SJCRH30 (cell line): ENCODE measurements at regions not wholly inside any gene's neighbourhood (a gene's known extent, or its start where the extent isn't known, plus 50 kb on each side); places are given as distances from the start of the nearest gene placed in this dataset.
"Not testable (repeated sequence)": the region's sequence is repeated elsewhere in the genome, so short reads cannot be mapped to it uniquely, and the experiment has no call there.

ENCODE experiments used
- DNase-seq, 2 experiments: peaks; one replicate each; pipeline ENCODE4 v3.0.0-alpha.2; 2015 to 2020
- H3K27ac ChIP-seq: fragments of 250-450 bp; sonication (Bioruptor Pico); 2 replicates; pipeline ENCODE4 v1.5.1; 2020; ENCODE audit warnings: mild to moderate bottlenecking, moderate library complexity
- H3K27me3 ChIP-seq: fragments of 250-450 bp; sonication (Bioruptor Pico); 2 replicates; pipeline ENCODE4 v1.5.1; 2020; ENCODE audit warnings: mild to moderate bottlenecking, moderate library complexity
- H3K36me3 ChIP-seq: fragments of 250-450 bp; sonication (Bioruptor Pico); 2 replicates; pipeline ENCODE4 v1.5.1; 2020; ENCODE audit warnings: mild to moderate bottlenecking, moderate library complexity
- H3K4me1 ChIP-seq: fragments of 250-450 bp; sonication (Bioruptor Pico); 2 replicates; pipeline ENCODE4 v1.5.1; 2020; ENCODE audit warnings: mild to moderate bottlenecking, moderate library complexity
- H3K4me3 ChIP-seq: fragments of 250-450 bp; sonication (Bioruptor Pico); 2 replicates; pipeline ENCODE4 v1.5.1; 2020; ENCODE audit warnings: mild to moderate bottlenecking, moderate library complexity
- H3K9me3 ChIP-seq: fragments of 250-450 bp; sonication (Bioruptor Pico); replicated peaks from 2 replicates; pipeline ENCODE4 v1.5.1; 2020; ENCODE audit warnings: mild to moderate bottlenecking, moderate library complexity

DNA sequence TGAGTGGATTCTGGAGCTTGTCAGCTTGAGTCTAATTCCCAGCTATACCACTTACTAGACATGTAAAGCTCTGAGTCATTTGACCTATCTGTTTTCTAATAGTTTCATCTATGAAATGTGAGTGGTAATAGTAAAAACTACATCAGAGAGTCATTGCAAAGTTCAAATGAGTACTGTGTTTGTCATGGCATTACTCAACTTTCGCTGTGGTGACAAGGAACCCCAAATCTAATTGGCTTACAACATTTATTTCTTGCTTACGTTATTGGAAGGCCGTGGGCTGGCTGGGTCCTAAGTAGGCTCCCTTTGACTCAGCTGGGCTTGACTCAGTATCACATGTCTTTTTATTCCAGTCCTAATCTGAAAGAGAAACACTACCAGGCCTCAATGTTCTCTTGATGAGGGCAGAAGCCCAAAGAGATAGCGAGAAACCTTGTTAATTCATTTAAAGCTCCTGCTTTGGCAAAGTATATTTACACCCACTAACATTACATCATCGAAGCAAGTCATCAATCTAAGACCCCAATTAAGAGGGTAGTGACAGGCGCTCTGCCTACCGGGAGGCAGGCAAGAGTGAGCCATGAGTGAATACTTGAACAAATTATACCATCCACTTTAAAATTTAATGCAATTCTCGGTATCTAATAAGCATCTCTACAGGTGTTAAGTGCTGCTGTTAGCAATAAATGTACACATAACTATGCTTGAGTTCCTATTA lies 431.8 kb upstream of the SPHKAP start:
- no peaks in the 10 kb centered on the region for H3K27me3 ChIP-seq
- no peak overlapping the region for H3K27ac ChIP-seq
- no peaks in the 10 kb centered on the region for H3K9me3 ChIP-seq
- no peak overlapping the region for H3K4me3 ChIP-seq
- no peaks in the 10 kb centered on the region for H3K36me3 ChIP-seq
- H3K4me1 ChIP-seq, result no peaks in the 10 kb centered on the region
- DNase-seq, result no peak

DNA sequence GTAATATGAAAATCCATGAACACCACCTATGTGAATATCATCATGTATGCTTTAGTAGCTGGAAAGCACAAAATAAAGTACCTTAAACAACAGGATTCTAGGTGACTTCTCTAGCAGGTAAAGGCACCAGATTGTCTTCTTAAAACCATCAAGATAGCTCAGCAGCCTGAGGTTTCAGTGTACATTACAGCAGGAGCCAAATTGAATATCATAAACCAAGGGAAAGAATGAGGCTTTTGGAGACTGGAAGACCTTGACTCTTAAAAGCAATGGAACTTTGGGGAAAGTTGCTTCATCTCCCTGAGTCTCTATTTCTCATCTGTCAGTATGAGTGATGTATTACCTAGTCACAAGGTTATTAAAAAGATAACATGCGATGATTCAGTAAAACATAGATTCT lies 429.7 kb upstream of the SPHKAP start:
- no peaks in the 10 kb centered on the region for H3K4me1 ChIP-seq
- DNase-seq, result no peak
- no peaks in the 10 kb centered on the region for H3K36me3 ChIP-seq
- H3K27me3 ChIP-seq, result no peaks in the 10 kb centered on the region
- H3K4me3 ChIP-seq, result no peak overlapping the region
- no peak overlapping the region for H3K27ac ChIP-seq
- H3K9me3 ChIP-seq, result no peaks in the 10 kb centered on the region

DNA sequence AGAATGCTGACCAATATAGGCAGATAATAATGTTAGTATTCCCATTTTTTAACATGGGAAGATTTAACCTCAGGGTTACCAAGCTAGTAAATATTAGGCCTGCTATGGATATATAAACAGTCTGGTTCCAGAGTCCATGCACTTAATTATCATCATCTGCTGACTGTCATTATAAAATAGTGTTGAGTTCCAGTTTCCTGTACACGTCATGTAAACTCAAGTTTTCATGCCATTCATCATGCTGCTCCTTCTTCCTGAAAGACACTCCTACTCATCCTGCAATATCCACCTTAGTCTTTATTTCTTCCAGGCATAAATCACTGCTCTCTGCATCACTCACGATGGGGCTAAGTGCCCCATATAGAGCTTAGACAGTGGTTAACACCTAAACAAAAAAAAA lies 420.8 kb upstream of the SPHKAP start:
- H3K4me1 ChIP-seq, result no peaks in the 10 kb centered on the region
- no peak for DNase-seq
- no peaks in the 10 kb centered on the region for H3K27me3 ChIP-seq
- H3K36me3 ChIP-seq, result no peaks in the 10 kb centered on the region
- no peaks in the 10 kb centered on the region for H3K9me3 ChIP-seq
- H3K27ac ChIP-seq, result no peak overlapping the region
- H3K4me3 ChIP-seq, result no peak overlapping the region

DNA sequence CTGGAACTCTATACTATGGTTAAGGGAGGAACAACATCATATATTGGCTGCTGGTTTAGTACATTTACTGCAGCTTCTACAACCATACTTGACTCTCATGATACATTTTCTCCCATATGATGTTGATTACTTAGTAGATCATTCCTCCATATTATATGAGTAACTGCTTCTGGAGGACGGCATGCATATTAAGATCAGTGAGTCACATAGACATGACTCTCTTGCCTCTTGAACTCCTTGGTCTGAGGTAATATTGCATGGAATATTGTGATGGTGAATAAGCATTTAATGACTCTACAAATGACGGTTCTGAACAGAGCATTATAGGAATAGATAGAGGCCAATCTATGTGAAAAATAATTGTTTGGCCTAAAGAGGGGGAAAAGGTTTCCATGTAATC lies 418.8 kb upstream of the SPHKAP start:
- no peaks in the 10 kb centered on the region for H3K36me3 ChIP-seq
- no peaks in the 10 kb centered on the region for H3K4me1 ChIP-seq
- H3K27ac ChIP-seq, result no peak overlapping the region
- H3K9me3 ChIP-seq, result no peaks in the 10 kb centered on the region
- DNase-seq, result no peak
- H3K4me3 ChIP-seq, result no peak overlapping the region
- H3K27me3 ChIP-seq, result no peaks in the 10 kb centered on the region

DNA sequence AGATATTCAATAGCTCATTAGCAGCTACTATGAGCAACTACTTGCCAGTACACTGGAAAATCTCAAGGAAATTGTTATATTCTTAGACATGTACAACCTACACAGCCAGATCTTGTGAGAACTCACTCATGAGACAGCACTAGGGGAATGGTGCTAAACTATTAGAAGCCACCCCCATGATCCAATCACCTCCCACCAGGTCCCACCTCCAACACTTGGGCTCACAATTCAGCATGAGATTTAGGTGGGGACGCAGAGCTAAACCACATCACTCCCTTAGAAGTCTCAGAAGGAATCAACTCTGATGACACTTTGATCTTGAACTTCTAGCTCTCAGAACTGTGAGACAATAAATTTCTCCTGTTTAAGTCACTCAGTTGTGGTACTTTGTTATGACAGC lies 418.3 kb upstream of the SPHKAP start:
- Histone ChIP-seq H3K27me3 (no peaks in the 10 kb centered on the region), H3K4me3 (no peak overlapping the region), H3K27ac (no peak overlapping the region)

DNA sequence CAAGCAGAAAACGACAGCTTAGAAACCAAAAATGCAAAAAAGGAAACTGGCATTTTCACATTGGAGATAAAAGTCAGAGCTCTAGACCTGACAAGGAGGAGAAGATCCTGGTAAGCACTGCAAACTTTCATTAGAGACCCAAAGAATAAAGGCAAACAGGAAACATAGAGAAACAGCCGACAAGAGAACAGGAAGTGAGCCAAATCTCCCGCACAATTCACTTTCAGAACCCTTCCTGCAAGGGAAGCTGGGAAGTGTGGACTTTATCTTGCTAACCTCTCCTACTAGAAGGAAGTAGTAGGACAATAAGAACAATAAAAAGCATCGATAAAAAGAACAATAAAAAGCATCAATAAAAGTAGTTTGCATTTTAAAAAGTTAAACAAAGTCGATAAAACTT lies 417.8 kb upstream of the SPHKAP start:
- peak in 1 of 2 experiments; percentile 9 for DNase-seq
- Histone ChIP-seq H3K36me3 (no peaks in the 10 kb centered on the region), H3K4me1 (no peaks in the 10 kb centered on the region), H3K4me3 (peak overlapping the region; percentile 12; the same call in 1 of the 2 replicates), H3K9me3 (no peaks in the 10 kb centered on the region), H3K27ac (no peak overlapping the region), H3K27me3 (no peaks in the 10 kb centered on the region)

More for the DNA sequence above, 418.3 kb upstream of the SPHKAP start:
- Histone ChIP-seq H3K36me3 (no peaks in the 10 kb centered on the region), H3K9me3 (no peaks in the 10 kb centered on the region), H3K4me1 (no peaks in the 10 kb centered on the region)
- no peak for DNase-seq

DNA sequence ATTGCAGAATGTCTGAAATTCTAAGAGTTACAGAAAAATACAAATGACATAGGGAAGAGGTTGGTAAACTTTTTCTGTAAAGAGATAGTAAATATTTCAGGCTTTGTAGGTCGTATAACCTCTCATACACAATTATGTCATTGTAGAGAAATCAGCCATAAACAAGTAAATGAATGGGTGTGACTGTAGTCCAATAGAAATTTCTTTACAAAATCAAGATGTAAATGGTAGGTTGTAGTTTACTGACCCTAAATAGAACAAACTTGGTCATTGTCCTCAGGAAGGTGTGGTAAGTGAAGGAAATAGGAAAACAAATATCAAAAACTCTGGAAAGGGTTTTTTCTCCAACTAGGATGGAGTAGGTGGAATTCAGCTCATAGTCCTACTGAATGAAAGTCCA lies 415.5 kb upstream of the SPHKAP start:
- H3K27me3 ChIP-seq, result no peaks in the 10 kb centered on the region
- no peak overlapping the region for H3K27ac ChIP-seq
- no peaks in the 10 kb centered on the region for H3K9me3 ChIP-seq
- H3K4me3 ChIP-seq, result no peak overlapping the region
- no peaks in the 10 kb centered on the region for H3K4me1 ChIP-seq
- no peak for DNase-seq
- H3K36me3 ChIP-seq, result no peaks in the 10 kb centered on the region

DNA sequence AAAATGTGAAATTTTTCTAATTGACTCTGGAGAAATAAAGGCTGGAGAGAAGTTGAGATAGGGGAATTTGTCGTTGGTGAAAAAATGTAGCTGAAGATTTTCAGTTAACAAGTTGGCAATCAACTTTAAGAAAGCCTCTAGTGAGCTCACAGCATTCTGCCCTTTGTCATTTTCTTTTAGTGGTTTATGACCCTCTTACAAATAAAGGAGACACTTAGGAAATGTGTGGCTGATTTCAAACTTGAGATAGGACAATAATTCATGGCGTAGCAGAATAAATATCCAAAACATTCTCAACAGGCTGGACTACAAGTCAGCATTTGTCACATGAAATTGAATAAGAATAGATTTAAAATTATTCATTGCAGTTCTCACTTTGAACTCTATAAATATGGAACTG lies 412.5 kb upstream of the SPHKAP start:
- H3K4me3 ChIP-seq, result no peak overlapping the region
- H3K27me3 ChIP-seq, result no peaks in the 10 kb centered on the region
- no peaks in the 10 kb centered on the region for H3K4me1 ChIP-seq
- H3K9me3 ChIP-seq, result no peaks in the 10 kb centered on the region
- H3K27ac ChIP-seq, result no peak overlapping the region
- no peak for DNase-seq
- H3K36me3 ChIP-seq, result no peaks in the 10 kb centered on the region

DNA sequence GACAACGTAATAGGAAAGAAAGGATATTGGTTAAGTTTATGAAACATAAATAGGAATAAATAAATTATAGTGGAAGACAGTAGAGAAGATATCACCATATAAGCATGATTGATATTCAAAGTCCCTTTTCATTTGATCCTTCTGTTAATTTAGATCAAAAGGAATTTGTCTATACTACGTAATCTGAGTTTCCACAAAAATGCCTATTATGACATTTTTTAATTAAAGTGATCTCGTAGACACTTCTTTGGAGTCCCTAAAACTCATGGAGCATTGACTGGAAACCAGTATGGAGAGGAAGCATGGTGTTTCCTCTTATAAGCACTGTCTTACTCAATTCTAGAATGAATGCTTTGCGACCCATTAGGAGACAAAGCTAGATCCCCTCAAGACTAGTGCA lies 411.4 kb upstream of the SPHKAP start:
- Histone ChIP-seq H3K4me1 (no peaks in the 10 kb centered on the region), H3K9me3 (no peaks in the 10 kb centered on the region), H3K27me3 (no peaks in the 10 kb centered on the region), H3K4me3 (no peak overlapping the region), H3K36me3 (no peaks in the 10 kb centered on the region), H3K27ac (no peak overlapping the region)
- DNase-seq, result no peak

DNA sequence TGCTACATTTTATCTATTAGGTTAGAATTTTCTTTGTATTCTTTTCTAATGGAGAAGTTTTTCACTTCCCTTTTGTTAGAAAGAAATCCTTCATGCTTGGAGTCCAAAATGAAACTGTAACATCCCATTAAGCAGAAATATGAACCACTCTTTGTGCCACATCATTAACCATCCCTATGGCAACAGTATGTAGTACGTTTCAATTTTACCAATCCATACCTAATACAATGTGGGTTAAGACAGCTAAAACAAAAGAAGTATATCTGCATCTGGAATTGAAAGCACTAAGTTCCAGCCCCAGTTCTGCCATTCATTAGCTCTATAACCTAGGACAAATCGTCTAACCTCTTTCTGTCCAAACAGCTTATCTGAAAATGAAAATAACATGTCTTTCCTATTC lies 409.2 kb upstream of the SPHKAP start:
- Histone ChIP-seq H3K27me3 (no peaks in the 10 kb centered on the region), H3K9me3 (no peaks in the 10 kb centered on the region), H3K4me1 (no peaks in the 10 kb centered on the region), H3K36me3 (no peaks in the 10 kb centered on the region), H3K27ac (no peak overlapping the region), H3K4me3 (no peak overlapping the region)
- no peak for DNase-seq

DNA sequence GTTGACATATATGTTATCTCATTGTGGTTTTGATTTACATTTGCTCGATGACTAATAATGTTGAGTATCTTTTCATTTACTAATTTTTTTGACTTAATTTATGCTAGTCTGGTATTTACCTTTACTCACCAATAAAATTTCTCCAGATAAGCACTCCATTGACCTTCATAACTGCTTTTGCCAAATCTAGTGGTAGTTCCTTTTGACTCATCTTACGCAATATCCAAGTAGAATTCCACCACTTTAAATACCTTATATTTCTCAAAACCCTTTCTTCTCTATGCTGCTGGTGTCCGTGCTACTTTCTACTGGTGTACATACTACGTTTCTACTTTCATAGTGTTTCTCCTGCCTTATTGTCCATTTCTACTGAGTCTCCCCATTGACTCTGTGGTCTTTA lies 407.6 kb upstream of the SPHKAP start:
- H3K27ac ChIP-seq, result no peak overlapping the region
- H3K9me3 ChIP-seq, result no peaks in the 10 kb centered on the region

DNA sequence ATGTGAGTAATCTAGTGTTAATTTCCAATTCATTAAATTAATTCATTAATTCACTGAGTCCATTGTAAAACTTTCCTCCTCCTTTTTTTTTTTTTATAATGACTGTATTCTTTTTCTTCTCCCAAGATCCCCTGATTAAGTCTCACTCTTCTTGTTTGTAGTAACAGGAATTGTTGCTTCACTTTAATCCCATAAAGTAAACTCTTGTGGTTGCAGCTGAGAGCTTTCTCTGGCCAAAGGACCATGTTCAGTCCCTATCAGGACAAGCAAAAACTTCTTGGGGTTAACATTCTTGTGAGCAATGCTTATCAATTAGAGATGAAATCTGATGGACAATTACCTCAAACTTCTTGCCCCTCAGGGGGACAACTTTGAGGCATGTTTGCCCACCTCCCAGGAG lies 400.2 kb upstream of the SPHKAP start:
- no peak overlapping the region for H3K27ac ChIP-seq
- no peak overlapping the region for H3K4me3 ChIP-seq
- H3K9me3 ChIP-seq, result no peaks in the 10 kb centered on the region
- DNase-seq, result no peak
- no peaks in the 10 kb centered on the region for H3K27me3 ChIP-seq
- H3K4me1 ChIP-seq, result no peaks in the 10 kb centered on the region
- no peaks in the 10 kb centered on the region for H3K36me3 ChIP-seq

More for the DNA sequence above, 407.6 kb upstream of the SPHKAP start:
- no peak for DNase-seq
- H3K36me3 ChIP-seq, result no peaks in the 10 kb centered on the region
- H3K4me3 ChIP-seq, result no peak overlapping the region
- H3K4me1 ChIP-seq, result no peaks in the 10 kb centered on the region
- no peaks in the 10 kb centered on the region for H3K27me3 ChIP-seq

DNA sequence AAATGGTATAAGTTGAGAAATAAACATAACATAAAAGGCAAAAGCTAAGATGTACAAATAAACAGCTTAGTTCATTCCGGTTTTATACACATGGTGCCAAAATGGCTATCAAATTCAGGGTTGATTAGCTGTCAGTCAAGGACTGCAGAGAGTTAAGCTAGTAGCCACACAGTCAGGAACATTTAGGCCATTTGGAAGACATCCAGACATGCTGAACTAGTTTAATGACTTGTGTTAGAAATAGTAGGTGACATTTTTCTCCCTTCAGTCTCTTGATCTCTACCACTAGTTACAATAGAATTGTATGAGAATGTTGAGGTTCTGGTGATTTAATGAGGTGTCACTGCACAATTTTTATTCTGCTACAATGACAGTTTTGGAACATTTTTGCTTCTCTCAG lies 394.4 kb upstream of the SPHKAP start:
- H3K27ac ChIP-seq, result no peak overlapping the region
- DNase-seq, result no peak
- H3K4me3 ChIP-seq, result no peak overlapping the region
- H3K9me3 ChIP-seq, result no peaks in the 10 kb centered on the region
- no peaks in the 10 kb centered on the region for H3K4me1 ChIP-seq
- H3K27me3 ChIP-seq, result no peaks in the 10 kb centered on the region
- H3K36me3 ChIP-seq, result no peaks in the 10 kb centered on the region

DNA sequence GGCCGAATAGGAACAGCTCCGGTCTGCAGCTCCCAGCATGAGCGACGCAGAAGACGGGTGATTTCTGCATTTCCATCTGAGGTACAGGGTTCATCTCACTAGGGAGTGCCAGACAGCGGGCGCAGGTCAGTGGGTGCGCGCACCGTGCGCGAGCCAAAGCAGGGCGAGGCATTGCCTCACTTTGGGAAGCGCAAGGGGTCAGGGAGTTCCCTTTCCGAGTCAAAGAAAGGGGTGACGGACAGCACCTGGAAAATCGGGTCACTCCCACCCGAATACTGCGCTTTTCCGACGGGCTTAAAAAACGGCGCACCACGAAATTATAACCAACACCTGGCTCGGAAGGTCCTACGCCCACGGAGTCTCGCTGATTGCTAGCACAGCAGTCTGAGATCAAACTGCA lies 386.8 kb upstream of the SPHKAP start:
- DNase-seq, H3K27ac ChIP-seq, H3K36me3 ChIP-seq, H3K4me3 ChIP-seq, H3K4me1 ChIP-seq, H3K27me3 ChIP-seq, H3K9me3 ChIP-seq: not testable (repeated sequence)

DNA sequence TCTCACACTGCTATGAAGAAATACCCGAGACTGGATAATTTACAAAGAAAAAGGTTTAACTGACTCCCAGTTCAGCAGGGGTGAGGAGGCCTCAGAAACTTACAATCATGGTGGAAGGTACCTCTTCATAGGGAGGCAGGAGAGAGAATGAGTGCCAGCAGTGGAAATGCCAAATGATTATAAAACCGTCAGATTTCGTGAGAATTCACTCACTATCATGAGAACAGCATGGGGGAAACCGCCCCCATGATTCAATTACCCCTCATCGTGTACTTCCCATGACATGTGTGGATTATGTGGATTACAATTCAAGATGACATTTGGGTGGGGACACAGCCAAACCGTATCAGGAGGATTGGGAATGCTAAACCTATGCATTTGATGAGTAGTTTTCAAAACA lies 380.3 kb upstream of the SPHKAP start:
- no peaks in the 10 kb centered on the region for H3K4me1 ChIP-seq
- H3K36me3 ChIP-seq, result no peaks in the 10 kb centered on the region
- no peaks in the 10 kb centered on the region for H3K9me3 ChIP-seq
- H3K27ac ChIP-seq, result no peak overlapping the region
- H3K27me3 ChIP-seq, result no peaks in the 10 kb centered on the region
- H3K4me3 ChIP-seq, result no peak overlapping the region
- no peak for DNase-seq

DNA sequence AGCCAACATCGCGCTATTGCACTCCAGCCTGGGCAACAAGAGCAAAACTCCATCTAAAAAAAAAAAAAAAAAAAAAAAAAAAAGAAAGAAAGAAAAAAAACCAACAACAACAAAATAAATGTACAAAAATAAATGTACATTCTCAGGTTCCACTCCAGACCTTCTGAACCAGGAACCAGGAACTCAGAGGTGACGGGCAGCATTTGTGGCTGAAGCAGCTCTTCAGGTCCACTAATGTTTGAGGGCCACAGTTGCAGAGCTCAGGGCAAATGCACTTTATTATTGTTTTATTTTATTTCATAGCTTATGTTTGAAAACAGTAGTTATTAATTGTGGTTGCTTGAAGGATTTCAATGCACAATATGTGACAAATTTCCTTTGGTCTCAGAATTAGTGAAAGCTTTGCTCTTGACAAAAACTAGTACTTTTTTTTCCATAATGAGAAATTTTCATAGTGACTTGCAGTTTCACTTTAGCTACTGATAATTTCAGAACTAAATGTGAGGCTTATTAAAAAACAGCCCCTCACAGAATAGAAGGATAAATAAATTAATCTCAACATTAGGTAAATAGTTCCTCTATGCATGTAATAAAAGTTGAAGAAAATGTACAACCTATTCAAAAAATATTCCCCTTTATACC lies 378.4 kb upstream of the SPHKAP start:
- H3K9me3 ChIP-seq, result no peaks in the 10 kb centered on the region
- H3K4me1 ChIP-seq, result no peaks in the 10 kb centered on the region
- H3K36me3 ChIP-seq, result no peaks in the 10 kb centered on the region
- H3K4me3 ChIP-seq, result no peak overlapping the region
- no peak overlapping the region for H3K27ac ChIP-seq
- no peaks in the 10 kb centered on the region for H3K27me3 ChIP-seq
- DNase-seq, result no peak
